ENCODE measurements at regions not wholly inside any gene's neighbourhood (a gene's known extent, or its start where the extent isn't known, plus 50 kb on each side); places are given as distances from the start of the nearest gene placed in this dataset.

- Histone ChIP-seq H3K9me3 (no peaks in the 10 kb centered on the region), H3K4me3 (no peak overlapping the region), H3K27me3 (no peaks in the 10 kb centered on the region), H3K4me1 (peaks cover 3% of the 10 kb centered on the region), H3K36me3 (no peaks in the 10 kb centered on the region), H3K27ac (no peak overlapping the region)
- DNase-seq (ENCODE audit: low spot score in 2 of 2), result no peak
- TF ChIP-seq CTCF (IDR thresholded peaks at IDR 0.05), result no peak
- TF ChIP-seq POLR2A (IDR thresholded peaks at IDR 0.05), result no peak
- TF ChIP-seq POLR2AphosphoS5 (IDR thresholded peaks at IDR 0.05), result no peak
- TF ChIP-seq EP300 (IDR thresholded peaks at IDR 0.05), result no peak
- 84% methylated on average over 7 of the region's 7 CpGs for WGBS
Observed at GRCh38 chr2:64716569-64716968, 62.9 kb upstream of the SERTAD2 start.

DNA sequence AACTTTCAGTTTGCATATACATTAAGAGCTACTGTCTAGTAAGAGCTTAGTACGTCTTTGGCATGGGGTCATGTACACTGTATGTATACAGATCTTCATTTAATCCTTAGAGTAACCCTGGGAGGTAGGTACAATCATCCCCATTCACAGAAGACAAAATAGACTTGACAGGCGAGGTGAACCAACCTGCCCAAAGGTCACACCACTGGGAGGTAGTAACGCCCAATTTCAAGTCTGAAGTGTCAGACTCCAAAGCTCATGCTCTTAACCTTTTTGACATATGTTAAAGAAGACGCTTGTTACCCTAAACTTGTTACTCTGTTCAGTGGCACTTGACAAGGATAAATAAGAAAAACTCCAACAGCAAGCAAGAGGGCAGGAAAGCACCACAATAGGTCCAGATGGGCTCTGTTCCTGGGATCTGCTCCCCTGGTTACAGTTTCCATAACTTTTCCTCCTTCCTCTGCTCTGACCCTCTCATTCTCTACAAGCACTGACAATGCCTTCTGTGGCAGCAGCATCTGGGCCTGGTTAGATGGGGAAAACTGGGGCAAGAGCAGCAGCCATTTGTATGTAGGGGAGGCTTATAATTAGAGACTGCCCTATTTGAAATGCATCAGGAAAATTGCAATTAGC, 64.7 kb upstream of the SERTAD2 start:
- 86% methylated on average over 4 of the region's 4 CpGs for WGBS
- no peaks in the 10 kb centered on the region for H3K36me3 ChIP-seq
- no peaks in the 10 kb centered on the region for H3K27me3 ChIP-seq
- H3K4me1 ChIP-seq, result peaks cover 3% of the 10 kb centered on the region
- H3K9me3 ChIP-seq, result no peaks in the 10 kb centered on the region
- TF ChIP-seq EP300 (IDR thresholded peaks at IDR 0.05), result no peak
- no peak for TF ChIP-seq CTCF (IDR thresholded peaks at IDR 0.05)
- TF ChIP-seq POLR2AphosphoS5 (IDR thresholded peaks at IDR 0.05), result no peak
- no peak for TF ChIP-seq POLR2A (IDR thresholded peaks at IDR 0.05)
- H3K4me3 ChIP-seq, result no peak overlapping the region
- H3K27ac ChIP-seq, result no peak overlapping the region
- no peak for DNase-seq (ENCODE audit: low spot score in 2 of 2)

GRCh38 chr2:64720535-64721319, 67.0 kb upstream of the SERTAD2 start:
- no peaks in the 10 kb centered on the region for H3K9me3 ChIP-seq
- 39% methylated on average over 5 of the region's 5 CpGs for WGBS
- no peak for DNase-seq (ENCODE audit: low spot score in 2 of 2)
- H3K4me1 ChIP-seq, result peaks cover 3% of the 10 kb centered on the region
- no peaks in the 10 kb centered on the region for H3K36me3 ChIP-seq
- peak overlapping the region; percentile 20 for H3K27ac ChIP-seq
- no peak overlapping the region for H3K4me3 ChIP-seq
- no peak for TF ChIP-seq CTCF (IDR thresholded peaks at IDR 0.05)
- no peak for TF ChIP-seq POLR2AphosphoS5 (IDR thresholded peaks at IDR 0.05)
- TF ChIP-seq POLR2A (IDR thresholded peaks at IDR 0.05), result no peak
- no peak for TF ChIP-seq EP300 (IDR thresholded peaks at IDR 0.05)
- H3K27me3 ChIP-seq, result no peaks in the 10 kb centered on the region

GRCh38 chr2:64721320-64721623, 67.6 kb upstream of the SERTAD2 start:
- peaks cover 3% of the 10 kb centered on the region for H3K4me1 ChIP-seq
- peak overlapping the region; percentile 20 for H3K27ac ChIP-seq
- no peaks in the 10 kb centered on the region for H3K27me3 ChIP-seq
- no peak overlapping the region for H3K4me3 ChIP-seq
- 84% methylated on average over 5 of the region's 5 CpGs for WGBS
- no peaks in the 10 kb centered on the region for H3K36me3 ChIP-seq
- TF ChIP-seq POLR2AphosphoS5 (IDR thresholded peaks at IDR 0.05) (no peak), CTCF (IDR thresholded peaks at IDR 0.05) (no peak), EP300 (IDR thresholded peaks at IDR 0.05) (no peak), POLR2A (IDR thresholded peaks at IDR 0.05) (no peak)
- no peaks in the 10 kb centered on the region for H3K9me3 ChIP-seq
- no peak for DNase-seq (ENCODE audit: low spot score in 2 of 2)

- no peak for DNase-seq (ENCODE audit: low spot score in 2 of 2)
- Histone ChIP-seq H3K27ac (no peak overlapping the region), H3K36me3 (no peaks in the 10 kb centered on the region), H3K27me3 (no peaks in the 10 kb centered on the region), H3K9me3 (no peaks in the 10 kb centered on the region), H3K4me1 (peaks cover 10% of the 10 kb centered on the region), H3K4me3 (no peak overlapping the region)
- no peak for TF ChIP-seq EP300 (IDR thresholded peaks at IDR 0.05)
- no peak for TF ChIP-seq POLR2A (IDR thresholded peaks at IDR 0.05)
- TF ChIP-seq CTCF (IDR thresholded peaks at IDR 0.05), result no peak
- no peak for TF ChIP-seq POLR2AphosphoS5 (IDR thresholded peaks at IDR 0.05)
- 72% methylated on average over 2 of the region's 2 CpGs for WGBS
Observed at GRCh38 chr2:64722291-64723044, 68.8 kb upstream of the SERTAD2 start.
